ENCODE measurements at regions not wholly inside any gene's neighbourhood (a gene's known extent, or its start where the extent isn't known, plus 50 kb on each side); places are given as distances from the start of the nearest gene placed in this dataset.

DNA sequence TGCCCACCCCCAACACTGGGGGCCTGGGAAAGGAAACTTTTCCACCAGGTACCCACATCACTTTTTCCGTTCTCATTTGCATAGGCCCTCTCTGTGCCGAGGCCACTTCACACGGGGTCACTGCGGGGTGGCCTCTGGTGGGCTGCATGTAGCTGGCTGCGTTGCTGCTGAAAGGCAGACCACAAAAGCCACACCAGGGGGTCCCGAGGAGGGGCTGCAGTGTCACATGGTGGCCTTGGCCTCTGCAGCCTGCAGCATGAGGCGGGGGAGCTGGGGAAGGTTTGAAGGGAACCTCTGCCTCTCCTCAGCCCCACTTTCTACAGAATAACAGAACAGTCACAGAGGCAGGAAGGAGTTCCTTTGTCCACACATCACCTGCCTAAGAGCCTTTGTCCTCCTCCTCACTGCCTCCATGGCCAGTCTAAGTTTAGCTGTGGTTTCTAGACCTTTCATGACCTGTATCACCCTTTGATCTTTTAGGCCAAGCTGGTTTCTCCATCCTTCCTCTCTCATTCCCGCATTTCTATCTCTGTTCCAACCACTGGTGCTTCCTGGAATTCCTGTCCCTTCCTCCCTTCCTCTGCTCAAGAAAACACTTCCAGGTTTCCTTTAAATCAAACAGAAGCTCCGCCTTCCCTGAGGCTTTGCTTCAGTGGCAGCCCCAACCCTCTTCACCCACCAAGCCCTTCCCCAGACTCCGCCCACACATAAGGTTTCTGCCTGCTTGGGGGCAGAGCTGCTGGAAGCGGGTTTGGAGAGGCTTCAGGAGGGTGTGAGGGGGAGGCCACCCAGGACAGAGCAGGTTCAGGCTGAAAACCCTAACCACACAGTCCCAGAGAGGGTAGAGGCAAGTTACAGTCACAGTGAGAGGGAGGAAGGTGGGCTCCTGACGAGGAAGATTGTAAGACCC lies 150.7 kb upstream of the TLE3 start:
- TF ChIP-seq, protein P1, sequence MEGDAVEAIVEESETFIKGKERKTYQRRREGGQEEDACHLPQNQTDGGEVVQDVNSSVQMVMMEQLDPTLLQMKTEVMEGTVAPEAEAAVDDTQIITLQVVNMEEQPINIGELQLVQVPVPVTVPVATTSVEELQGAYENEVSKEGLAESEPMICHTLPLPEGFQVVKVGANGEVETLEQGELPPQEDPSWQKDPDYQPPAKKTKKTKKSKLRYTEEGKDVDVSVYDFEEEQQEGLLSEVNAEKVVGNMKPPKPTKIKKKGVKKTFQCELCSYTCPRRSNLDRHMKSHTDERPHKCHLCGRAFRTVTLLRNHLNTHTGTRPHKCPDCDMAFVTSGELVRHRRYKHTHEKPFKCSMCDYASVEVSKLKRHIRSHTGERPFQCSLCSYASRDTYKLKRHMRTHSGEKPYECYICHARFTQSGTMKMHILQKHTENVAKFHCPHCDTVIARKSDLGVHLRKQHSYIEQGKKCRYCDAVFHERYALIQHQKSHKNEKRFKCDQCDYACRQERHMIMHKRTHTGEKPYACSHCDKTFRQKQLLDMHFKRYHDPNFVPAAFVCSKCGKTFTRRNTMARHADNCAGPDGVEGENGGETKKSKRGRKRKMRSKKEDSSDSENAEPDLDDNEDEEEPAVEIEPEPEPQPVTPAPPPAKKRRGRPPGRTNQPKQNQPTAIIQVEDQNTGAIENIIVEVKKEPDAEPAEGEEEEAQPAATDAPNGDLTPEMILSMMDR (conservative IDR thresholded peaks at IDR 0.05; ENCODE audit: low read depth, low read length) = no peak
- TF ChIP-seq EZH2 (IDR thresholded peaks at IDR 0.05; ENCODE audit: borderline replicate concordance, low read depth, low read length, poor library complexity, severe bottlenecking) = no peak

All from A673 (cell line).